ENCODE measurements at regions not wholly inside any gene's neighbourhood (a gene's known extent, or its start where the extent isn't known, plus 50 kb on each side); places are given as distances from the start of the nearest gene placed in this dataset.

DNA sequence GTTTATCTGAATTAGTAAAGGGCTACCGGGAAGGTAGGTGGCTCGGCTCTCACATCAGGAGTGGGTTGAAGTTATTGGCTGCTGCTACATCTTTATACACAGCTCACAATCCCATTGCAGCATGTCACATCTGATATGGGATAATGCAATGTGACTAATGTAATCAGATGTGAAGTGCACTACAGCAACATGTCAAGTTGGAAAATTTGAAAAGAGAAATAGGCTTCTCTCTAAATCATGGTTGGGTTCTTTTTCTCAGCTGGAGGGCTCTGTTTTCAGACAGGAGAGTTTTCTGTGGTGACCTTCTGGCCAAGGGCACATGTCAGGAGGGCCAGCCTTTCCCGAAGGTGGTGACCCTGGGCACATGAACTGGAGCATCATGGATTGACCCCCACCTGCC, 337.5 kb downstream of the HRH4 start:
- CTCF ChIA-PET (ENCODE audit: partially characterized antibody) = interaction anchor here (0.8 kb wide), 1 partner anchor 70 kb away, joined by 3 read pairs; no protein-coding TSS in a partner anchor
- TF ChIP-seq CHD2 (IDR thresholded peaks at IDR 0.05; ENCODE audit: low read length) (no peak), SIX5 (IDR thresholded peaks at IDR 0.05; ENCODE audit: low read depth, low read length) (no peak), MAFK (IDR thresholded peaks at IDR 0.05; ENCODE audit: low read depth, low read length) (no peak), TCF12 (IDR thresholded peaks at IDR 0.05; ENCODE audit: low read depth, low read length) (no peak), RXRA (IDR thresholded peaks at IDR 0.05; ENCODE audit: insufficient read depth, low read depth, low read length) (no peak), HDAC2 (IDR thresholded peaks at IDR 0.05; ENCODE audit: borderline replicate concordance in 1 of 2, low read depth in 2 of 2, low read length in 2 of 2) (no peak), SUZ12 (IDR thresholded peaks at IDR 0.05; ENCODE audit: low read length) (no peak), EGR1 (IDR thresholded peaks at IDR 0.05; ENCODE audit: borderline replicate concordance, low read depth, low read length) (no peak), BCL11A (IDR thresholded peaks at IDR 0.05; ENCODE audit: low read depth in 2 of 2, low read length in 2 of 2) (no peak), KDM1A (IDR thresholded peaks at IDR 0.05; ENCODE audit: borderline replicate concordance, low read length) (no peak), BRCA1 (IDR thresholded peaks at IDR 0.05; ENCODE audit: low read depth, low read length) (no peak), CHD1 (IDR thresholded peaks at IDR 0.05; ENCODE audit: low read depth, low read length) (no peak), SP1 (IDR thresholded peaks at IDR 0.05; ENCODE audit: low read depth, low read length) (no peak), SP4 (IDR thresholded peaks at IDR 0.05; ENCODE audit: low read length) (no peak)
- TF ChIP-seq, protein P1, sequence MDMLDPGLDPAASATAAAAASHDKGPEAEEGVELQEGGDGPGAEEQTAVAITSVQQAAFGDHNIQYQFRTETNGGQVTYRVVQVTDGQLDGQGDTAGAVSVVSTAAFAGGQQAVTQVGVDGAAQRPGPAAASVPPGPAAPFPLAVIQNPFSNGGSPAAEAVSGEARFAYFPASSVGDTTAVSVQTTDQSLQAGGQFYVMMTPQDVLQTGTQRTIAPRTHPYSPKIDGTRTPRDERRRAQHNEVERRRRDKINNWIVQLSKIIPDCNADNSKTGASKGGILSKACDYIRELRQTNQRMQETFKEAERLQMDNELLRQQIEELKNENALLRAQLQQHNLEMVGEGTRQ (IDR thresholded peaks at IDR 0.05; ENCODE audit: low read length) = no peak

More for the DNA sequence above, 337.5 kb downstream of the HRH4 start:
- no peak overlapping the region for H3K14ac ChIP-seq (ENCODE audit: insufficient read length)
- no peak for FAIRE-seq
- DNase-seq (ENCODE audit: low read depth in 1 of 2, low spot score in 2 of 2) = no peak
- H2BK120ac ChIP-seq (replicated peaks; ENCODE audit: low read depth, low read length) = no peak overlapping the region
- no peaks in the 10 kb centered on the region for H3K27me3 ChIP-seq (replicated peaks in 1 of 4; ENCODE audit: control insufficient read depth in 3 of 4, extremely low read depth in 1 of 4, insufficient read depth in 3 of 4, low read length in 3 of 4)
- WGBS, 2 experiments (ENCODE audit: extremely low coverage in 1 of 2, insufficient coverage in 1 of 2, insufficient read length in 1 of 2, insufficient replicate concordance in 2 of 2, low coverage in 1 of 2, low lambda C conversion rate in 2 of 2, missing lambda C conversion rate in 1 of 2) = 89% methylated on average over 3 of the region's 3 CpGs; no CpG with 5 or more reads in 1 of the 2 experiments
- peaks cover 7% of the 10 kb centered on the region in 2 experiments; a peak in 3 of 4 replicates for H3K9me3 ChIP-seq (ENCODE audit: insufficient read depth in 2 of 2, low read depth in 1 of 2, low read length in 1 of 2)
- no peak overlapping the region for H3K4me2 ChIP-seq (ENCODE audit: insufficient read depth in 1 of 2, low read depth in 2 of 2, low read length in 2 of 2)
- H2BK20ac ChIP-seq (ENCODE audit: low read length) = no peak overlapping the region
- no peak overlapping the region for H2AK5ac ChIP-seq (ENCODE audit: low read depth, low read length)
- H2BK12ac ChIP-seq (ENCODE audit: low read depth, low read length) = no peak overlapping the region
- H3K4ac ChIP-seq (replicated peaks; ENCODE audit: insufficient read length, low read depth, low read length) = no peak overlapping the region
- H3K79me2 ChIP-seq (ENCODE audit: control insufficient read depth in 1 of 2, insufficient read depth in 2 of 2, low read length in 2 of 2) = no peaks in the 10 kb centered on the region
- no peak overlapping the region for H3K56ac ChIP-seq (replicated peaks; ENCODE audit: insufficient read length, low read depth, low read length)
- H3K23ac ChIP-seq (ENCODE audit: insufficient read length) = no peak overlapping the region
- H2BK5ac ChIP-seq (ENCODE audit: low read depth, low read length) = no peak overlapping the region
- H3K4me1 ChIP-seq (replicated peaks in 1 of 4; ENCODE audit: control insufficient read depth in 3 of 4, insufficient read depth in 4 of 4, low read length in 3 of 4) = peaks cover 0 to 7% (median 3%) of the 10 kb centered on the region in 4 experiments; a peak in 1 of 7 replicates
- H3K9ac ChIP-seq (replicated peaks in 1 of 4; ENCODE audit: extremely low read depth in 1 of 4, low read depth in 3 of 4, low read length in 3 of 4) = no peak overlapping the region
- no peak overlapping the region for H4K5ac ChIP-seq (ENCODE audit: insufficient read length, low read depth, low read length)
- H2BK15ac ChIP-seq (ENCODE audit: low read length) = no peak overlapping the region
- POLR2A ChIA-PET (ENCODE audit: partially characterized antibody) = interaction anchor here (1.8 kb wide), 1 partner anchor 20 kb away, joined by 4 read pairs; no protein-coding TSS in a partner anchor
- no peak overlapping the region for H3K27ac ChIP-seq (ENCODE audit: low read depth, low read length)
- H3K18ac ChIP-seq (ENCODE audit: extremely low read depth, low read length) = no peak overlapping the region
- H3K36me3 ChIP-seq (ENCODE audit: control insufficient read depth in 2 of 4, insufficient read depth in 4 of 4, low read length in 3 of 4) = no peaks in the 10 kb centered on the region
- no peaks in the 10 kb centered on the region; the same call in 1 of the 2 replicates for H3K79me1 ChIP-seq (ENCODE audit: low read depth, low read length)
- H4K20me1 ChIP-seq (replicated peaks in 1 of 2; ENCODE audit: control insufficient read depth in 1 of 2, insufficient read depth in 2 of 2, low read length in 2 of 2) = no peaks in the 10 kb centered on the region
- no peak overlapping the region for H2AFZ ChIP-seq (ENCODE audit: low read length)
- H4K8ac ChIP-seq (ENCODE audit: extremely low read depth, insufficient read depth, low read length) = no peak overlapping the region
- H3K23me2 ChIP-seq (ENCODE audit: low read depth, low read length) = no peaks in the 10 kb centered on the region
- no peak overlapping the region for H4K91ac ChIP-seq (replicated peaks; ENCODE audit: insufficient read length, low read length)
- H3K4me3 ChIP-seq (ENCODE audit: extremely low read depth in 1 of 4, insufficient read depth in 2 of 4, low read depth in 3 of 4, low read length in 4 of 4) = no peak overlapping the region
